ENCODE measurements at regions not wholly inside any gene's neighbourhood (a gene's known extent, or its start where the extent isn't known, plus 50 kb on each side); places are given as distances from the start of the nearest gene placed in this dataset.
"Not testable (repeated sequence)": the region's sequence is repeated elsewhere in the genome, so short reads cannot be mapped to it uniquely, and the experiment has no call there.

DNA sequence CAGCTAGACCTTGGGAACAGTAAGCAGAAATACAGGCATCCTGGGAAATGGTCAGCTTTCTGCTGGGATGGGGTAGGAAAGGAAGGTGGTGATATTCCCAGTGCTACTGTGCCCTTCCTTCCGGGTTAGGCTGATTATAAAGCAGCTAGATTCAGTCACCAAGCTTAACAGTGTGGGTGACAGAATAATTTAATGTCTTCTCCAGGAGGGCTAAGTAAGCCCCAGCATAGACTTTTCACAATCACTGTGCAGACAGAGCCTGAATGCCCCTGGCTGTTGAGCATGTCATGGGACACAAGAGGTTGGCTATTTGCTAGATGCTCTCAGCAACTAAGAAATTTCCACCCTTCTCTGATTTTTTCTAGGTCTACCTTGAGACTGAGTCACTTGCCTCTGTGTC, 513.0 kb downstream of the TOX3 start:
- DNase-seq = no peak

GRCh38 chr16:52022980-52023379, 524.0 kb downstream of the TOX3 start:
- no peak for DNase-seq

DNA sequence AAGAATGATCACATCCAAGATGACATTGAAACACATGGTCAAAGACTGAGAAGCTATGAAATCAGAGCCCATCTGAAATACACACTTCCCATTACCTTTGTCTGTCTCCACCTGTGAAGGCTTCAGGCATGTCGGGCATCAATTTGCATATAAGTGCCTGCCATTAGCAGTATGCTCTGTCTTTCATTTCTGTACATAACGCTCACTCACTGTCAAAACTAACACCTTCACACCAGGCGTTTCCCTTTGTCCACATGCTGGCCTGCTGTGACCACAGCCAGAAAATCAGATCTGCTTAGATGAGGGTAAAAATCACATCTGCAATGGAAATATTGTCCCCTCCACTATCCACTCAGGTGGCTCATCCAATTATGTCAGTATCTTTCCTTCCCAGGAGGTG, 524.8 kb downstream of the TOX3 start:
- no peak for DNase-seq

GRCh38 chr16:52016387-52016786, 530.6 kb downstream of the TOX3 start:
- no peak for DNase-seq

GRCh38 chr16:52005551-52005950, 541.4 kb downstream of the TOX3 start:
- no peak for DNase-seq

- no peak for DNase-seq
These were observed 542.6 kb downstream of the TOX3 start for GRCh38 chr16:52004343-52004742.

GRCh38 chr16:52002026-52002425, 544.9 kb downstream of the TOX3 start:
- no peak for DNase-seq

DNA sequence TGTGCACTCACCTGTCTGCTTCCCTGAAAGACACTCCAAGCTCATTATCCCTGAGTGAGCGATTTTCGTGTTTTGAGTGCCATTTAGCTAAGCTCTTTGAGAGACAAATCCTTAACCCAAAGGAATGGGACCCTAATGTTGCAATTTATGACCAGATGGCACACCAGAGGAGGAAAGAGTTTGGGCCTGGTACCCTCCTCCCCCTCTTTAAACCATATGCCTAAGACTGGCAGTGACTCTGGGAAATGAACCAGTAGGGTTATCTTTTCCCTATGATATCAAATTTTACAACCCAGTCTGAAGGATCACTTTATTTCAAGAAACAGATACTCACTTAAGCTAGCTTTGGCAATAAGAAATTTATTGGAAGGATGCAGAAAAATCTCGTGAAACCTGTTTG, 550.4 kb downstream of the TOX3 start:
- DNase-seq = no peak

GRCh38 chr16:51994597-51994996, 552.3 kb downstream of the TOX3 start:
- peak; percentile 54 for DNase-seq

GRCh38 chr16:51989637-51990230, 557.2 kb downstream of the TOX3 start:
- DNase-seq = no peak

DNA sequence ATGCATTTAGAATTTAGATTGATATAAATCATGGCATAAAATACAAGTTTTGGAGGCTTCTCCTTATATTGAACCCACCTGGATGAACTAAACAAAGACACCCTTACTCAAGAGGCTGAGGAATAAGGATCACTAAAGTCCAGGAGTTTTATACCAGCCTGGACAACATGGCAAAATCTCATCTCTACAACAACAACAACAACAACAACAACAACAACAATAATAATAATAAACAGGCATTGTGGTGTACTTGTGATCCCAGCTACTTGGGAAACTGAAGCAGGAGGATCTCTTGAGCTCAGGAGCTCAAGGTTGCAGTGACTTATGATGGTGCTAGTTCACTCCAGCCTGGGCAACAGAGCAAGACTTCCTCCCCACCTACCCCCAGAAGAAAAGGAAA, 558.0 kb downstream of the TOX3 start:
- DNase-seq = no peak

- no peak for DNase-seq
These were observed 559.4 kb downstream of the TOX3 start for GRCh38 chr16:51987519-51987918.

- DNase-seq = no peak
These were observed 560.2 kb downstream of the TOX3 start for GRCh38 chr16:51986717-51987116.

DNA sequence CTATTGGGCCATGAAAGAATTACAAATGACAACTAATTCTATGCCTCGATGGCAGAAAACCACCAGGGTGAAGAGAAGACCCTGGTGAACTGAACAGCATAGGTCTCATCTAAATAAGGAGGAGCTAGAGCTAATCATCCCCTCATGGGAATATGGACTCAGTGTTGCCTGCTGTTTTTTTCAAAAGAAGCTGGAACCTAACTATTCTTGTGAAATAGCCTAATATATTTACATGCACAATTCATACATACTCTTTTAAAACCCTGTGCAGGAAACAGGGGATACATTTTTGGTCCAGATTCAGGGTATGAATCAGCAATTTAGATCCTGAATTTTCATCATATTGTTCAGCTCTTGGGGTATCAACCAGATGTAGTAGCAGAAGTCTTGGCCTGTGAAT, 560.6 kb downstream of the TOX3 start:
- DNase-seq = no peak

GRCh38 chr16:51985126-51985525, 561.8 kb downstream of the TOX3 start:
- DNase-seq = no peak

DNA sequence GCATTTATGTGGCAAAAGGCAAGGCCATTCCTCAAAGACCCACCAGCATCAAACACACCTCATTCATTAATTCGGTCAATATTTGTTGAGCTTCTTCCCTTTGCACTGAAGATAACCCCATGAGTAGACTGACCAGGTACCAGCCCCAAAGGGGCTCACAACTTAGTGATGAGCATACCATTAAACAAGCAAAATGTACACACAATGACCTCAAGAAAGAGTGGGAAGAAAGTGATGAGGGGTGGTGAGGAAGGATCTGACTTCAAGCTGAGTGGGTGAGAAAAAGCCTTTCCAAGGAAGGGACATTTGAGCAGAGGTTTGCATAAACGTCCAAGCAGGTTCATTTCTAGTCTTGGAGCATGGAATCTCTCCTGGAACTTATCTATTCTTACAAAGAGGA, 562.5 kb downstream of the TOX3 start:
- no peak for DNase-seq

DNA sequence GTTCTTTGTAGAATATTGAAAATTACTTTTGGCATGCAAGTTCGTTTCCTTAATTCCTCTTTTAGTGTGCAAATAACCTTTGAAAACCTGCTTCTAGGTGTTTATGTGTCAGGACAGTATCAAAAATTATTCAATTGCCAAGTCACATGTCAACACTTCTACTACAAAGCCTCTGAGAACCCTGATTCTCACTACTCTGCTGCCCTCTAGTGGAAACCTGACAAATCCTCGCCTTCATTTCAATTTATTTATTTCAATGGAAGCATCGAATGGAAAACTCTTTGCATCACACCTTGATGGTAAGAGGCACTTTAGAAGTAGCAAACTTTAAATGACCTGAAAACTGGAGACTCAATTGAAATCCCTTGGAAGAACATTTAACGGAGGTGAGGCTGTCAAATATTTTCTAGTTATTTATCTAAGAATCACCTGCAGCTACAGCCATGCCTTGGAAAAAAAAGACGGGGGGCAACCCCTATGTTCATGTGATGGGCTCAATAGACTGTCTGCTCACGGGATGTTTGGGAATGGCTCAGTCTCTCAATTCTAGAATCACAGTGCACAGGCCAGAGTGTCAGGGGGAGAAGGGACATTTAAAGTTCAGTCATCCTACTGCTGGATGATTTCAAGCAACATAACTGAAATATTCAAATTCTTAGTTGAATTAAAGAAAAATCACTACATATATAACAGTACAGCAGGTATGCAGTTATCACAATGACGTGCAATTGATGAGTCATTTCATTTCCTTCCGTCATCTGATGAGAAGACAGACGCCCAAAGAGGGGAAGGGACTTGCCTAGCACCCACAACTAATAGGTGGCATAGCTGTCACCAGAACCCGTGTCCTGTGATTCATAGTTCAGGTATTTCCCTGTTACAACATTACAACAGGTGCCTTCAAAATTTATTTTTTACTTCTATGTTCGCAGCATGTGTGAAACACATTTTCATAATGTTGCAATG, 563.9 kb downstream of the TOX3 start:
- DNase-seq = peak; percentile 45

DNA sequence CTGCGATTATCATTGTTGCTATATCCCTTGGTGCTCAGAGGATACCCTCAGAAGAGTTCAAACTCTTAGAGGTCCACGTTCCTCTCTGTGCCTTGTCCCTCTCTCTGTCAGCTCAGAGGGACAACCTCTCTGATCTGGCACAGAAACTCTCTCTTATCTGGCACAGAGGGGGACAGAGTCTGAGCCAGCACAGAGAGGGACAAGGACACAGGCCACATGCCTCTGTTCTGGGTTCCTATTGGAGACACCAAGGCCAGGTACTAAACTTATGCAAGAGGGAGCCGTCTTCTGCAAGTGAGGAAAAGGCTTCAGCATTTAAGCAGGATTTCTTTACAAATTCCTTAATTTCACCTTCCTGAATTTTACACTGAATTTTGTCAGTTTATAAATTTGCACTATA, 565.2 kb downstream of the TOX3 start:
- DNase-seq = no peak

GRCh38 chr16:51977506-51977905, 569.4 kb downstream of the TOX3 start:
- DNase-seq = not testable (repeated sequence)

GRCh38 chr16:51971184-51971583, 575.8 kb downstream of the TOX3 start:
- peak; percentile 22 for DNase-seq

GRCh38 chr16:51968749-51969148, 578.2 kb downstream of the TOX3 start:
- DNase-seq = no peak

DNA sequence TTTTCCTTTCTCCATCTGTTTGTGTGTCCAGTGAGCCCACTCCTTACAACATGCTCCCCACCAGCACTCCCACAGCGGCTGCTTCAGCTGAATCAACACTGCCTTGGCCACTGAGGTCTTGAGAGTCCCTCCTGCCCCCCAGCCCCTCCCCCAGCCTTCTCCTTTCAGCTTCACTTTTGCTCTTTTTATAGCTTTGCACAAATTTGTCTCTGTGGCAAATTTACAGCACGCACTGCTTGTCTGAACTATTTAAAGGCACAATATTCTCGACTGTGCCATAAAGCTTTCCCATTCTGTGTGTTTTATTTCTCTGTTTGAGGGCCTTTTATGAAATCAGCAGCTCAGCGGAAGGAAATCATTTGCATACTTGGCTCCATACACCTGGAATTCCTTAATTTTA, 579.3 kb downstream of the TOX3 start:
- no peak for DNase-seq

- DNase-seq = no peak
These were observed 586.0 kb downstream of the TOX3 start for GRCh38 chr16:51960931-51961330.

DNA sequence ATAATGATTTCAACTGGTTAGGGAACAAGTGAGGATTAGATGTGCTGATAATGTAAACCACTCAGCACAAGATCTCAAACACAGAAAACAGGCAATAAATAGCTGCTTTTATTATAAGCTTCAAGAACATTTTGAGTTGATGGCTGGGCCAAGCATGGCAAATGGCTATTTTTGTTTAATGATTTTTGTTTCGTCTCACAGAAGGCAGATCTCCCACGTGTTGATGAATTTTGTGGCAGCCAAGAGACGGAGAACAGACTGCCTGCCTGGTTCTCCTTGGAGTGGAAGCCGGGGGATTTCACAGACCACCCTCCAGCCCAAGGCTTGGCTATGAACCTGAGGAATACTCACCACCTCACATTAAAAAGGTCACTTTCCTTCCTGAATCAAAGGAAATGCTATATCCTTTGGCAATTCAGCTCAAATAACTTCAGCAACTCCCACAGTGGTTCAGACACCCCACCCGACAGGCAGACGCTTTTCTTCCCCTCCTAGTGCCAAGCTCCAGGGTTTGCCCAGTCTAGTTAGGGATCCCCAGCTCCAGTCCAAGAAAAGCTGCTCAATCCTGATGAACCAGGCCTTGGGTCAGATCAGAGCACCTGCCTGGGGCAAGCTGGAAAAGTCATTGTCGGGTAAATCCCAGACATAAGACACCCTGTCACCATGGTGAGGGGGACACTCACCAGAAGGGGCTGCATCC, 593.5 kb downstream of the TOX3 start:
- DNase-seq = no peak
